Subcutaneous abdominal adipose tissue (tissue), 5 donors: ENCODE measurements at regions not wholly inside any gene's neighbourhood (a gene's known extent, or its start where the extent isn't known, plus 50 kb on each side); places are given as distances from the start of the nearest gene placed in this dataset.
A peak's percentile ranks its signal among the peaks of the same experiment; 100 is the strongest.
"Not testable (repeated sequence)": the region's sequence is repeated elsewhere in the genome, so short reads cannot be mapped to it uniquely, and the experiment has no call there.

Source experiments
- H3K27ac ChIP-seq: one replicate; pipeline ENCODE4 v1.7.0; 2013; ENCODE audit warnings: low read depth, mild to moderate bottlenecking, inconsistent platforms, low read length, moderate library complexity
- H3K27me3 ChIP-seq, 5 donors: one replicate each; pipeline ENCODE4 v1.7.0; 2013; ENCODE audit warnings: low read length in 5 of 5, inconsistent platforms in 1 of 5; ENCODE audit not compliant: control insufficient read depth in 5 of 5, insufficient read depth in 4 of 5
- H3K36me3 ChIP-seq, 5 donors: one replicate each; pipeline ENCODE4 v1.7.0; 2013; ENCODE audit warnings: low read length in 5 of 5; ENCODE audit not compliant: control insufficient read depth in 5 of 5, insufficient read depth in 5 of 5
- H3K4me1 ChIP-seq, 5 donors: one replicate each; pipeline ENCODE4 v1.7.0; 2013; ENCODE audit warnings: low read length in 5 of 5, mild to moderate bottlenecking in 3 of 5, moderate library complexity in 1 of 5; ENCODE audit not compliant: control insufficient read depth in 5 of 5, insufficient read depth in 5 of 5
- H3K4me3 ChIP-seq, 5 donors: one replicate each; pipeline ENCODE4 v1.7.0; 2013; ENCODE audit warnings: low read length in 5 of 5, low read depth in 1 of 5
- H3K9ac ChIP-seq, 5 donors: one replicate each; pipeline ENCODE4 v1.7.0; 2013; ENCODE audit warnings: low read length in 5 of 5, mild to moderate bottlenecking in 4 of 5, moderate library complexity in 3 of 5
- H3K9me3 ChIP-seq, 5 donors: one replicate each; pipeline ENCODE4 v1.7.0; 2013; ENCODE audit warnings: low read length in 5 of 5; ENCODE audit not compliant: control insufficient read depth in 5 of 5
- donor health status: healthy.
- donor health status: healthy.
- donor health status: healthy.
- donor health status: healthy.
- donor health status: healthy.

GRCh38 chr22:26768952-26769351, 111.6 kb downstream of the MIAT start:
- H3K36me3 ChIP-seq, result peaks cover 0 to 5% (median 0%) of the 10 kb centered on the region in 5 donors
- H3K27me3 ChIP-seq, result no peaks in the 10 kb centered on the region
- H3K9ac ChIP-seq, result no peak overlapping the region
- H3K4me1 ChIP-seq, result peaks cover 0 to 7% (median 0%) of the 10 kb centered on the region in 5 donors
- H3K4me3 ChIP-seq, result no peak overlapping the region
- H3K9me3 ChIP-seq, result peaks cover 0 to 5% (median 0%) of the 10 kb centered on the region in 5 donors
- no peak overlapping the region for H3K27ac ChIP-seq

GRCh38 chr22:26769663-26770062, 112.3 kb downstream of the MIAT start:
- H3K36me3 ChIP-seq, result peaks cover 0 to 5% (median 2%) of the 10 kb centered on the region in 5 donors
- no peak overlapping the region for H3K9ac ChIP-seq
- no peaks in the 10 kb centered on the region for H3K27me3 ChIP-seq
- peaks cover 0 to 7% (median 0%) of the 10 kb centered on the region in 5 donors for H3K4me1 ChIP-seq
- no peak overlapping the region for H3K4me3 ChIP-seq
- peaks cover 0 to 5% (median 0%) of the 10 kb centered on the region in 5 donors for H3K9me3 ChIP-seq
- no peak overlapping the region for H3K27ac ChIP-seq

- Histone ChIP-seq H3K27ac (no peak overlapping the region), H3K4me1 (peaks cover 0 to 7% (median 0%) of the 10 kb centered on the region in 5 donors), H3K9me3 (peaks cover 0 to 7% (median 5%) of the 10 kb centered on the region in 5 donors), H3K27me3 (no peaks in the 10 kb centered on the region), H3K36me3 (peaks cover 0 to 5% (median 3%) of the 10 kb centered on the region in 5 donors), H3K4me3 (no peak overlapping the region), H3K9ac (no peak overlapping the region)
Observed at GRCh38 chr22:26770624-26771023, 113.2 kb downstream of the MIAT start.

GRCh38 chr22:26773054-26773453, 115.7 kb downstream of the MIAT start:
- not testable (repeated sequence) for H3K27ac ChIP-seq, H3K4me3 ChIP-seq, H3K27me3 ChIP-seq, H3K9ac ChIP-seq
- H3K9me3 ChIP-seq, result peaks cover 0 to 12% (median 3%) of the 10 kb centered on the region in 5 donors
- peaks cover 0 to 15% (median 0%) of the 10 kb centered on the region in 5 donors for H3K36me3 ChIP-seq
- H3K4me1 ChIP-seq, result peaks cover 0 to 15% (median 12%) of the 10 kb centered on the region in 5 donors

GRCh38 chr22:26775394-26775793, 118.0 kb downstream of the MIAT start:
- Histone ChIP-seq H3K4me3 (no peak overlapping the region), H3K9me3 (peaks cover 0 to 18% (median 3%) of the 10 kb centered on the region in 5 donors), H3K27ac (no peak overlapping the region), H3K27me3 (no peaks in the 10 kb centered on the region), H3K36me3 (peaks cover 0 to 31% (median 16%) of the 10 kb centered on the region in 5 donors), H3K4me1 (peaks cover 0 to 16% (median 12%) of the 10 kb centered on the region in 5 donors), H3K9ac (no peak overlapping the region)

- Histone ChIP-seq H3K27me3 (no peaks in the 10 kb centered on the region), H3K36me3 (peaks cover 0 to 43% (median 20%) of the 10 kb centered on the region in 5 donors), H3K9ac (peak overlapping the region in 1 of 5 donors; percentile 13), H3K4me3 (no peak overlapping the region), H3K9me3 (peaks cover 0 to 18% (median 3%) of the 10 kb centered on the region in 5 donors), H3K4me1 (peaks cover 0 to 18% (median 12%) of the 10 kb centered on the region in 5 donors), H3K27ac (no peak overlapping the region)
Observed at GRCh38 chr22:26777156-26777801, 119.9 kb downstream of the MIAT start.

- Histone ChIP-seq H3K9ac (no peak overlapping the region), H3K4me3 (no peak overlapping the region), H3K4me1 (peaks cover 0 to 18% (median 12%) of the 10 kb centered on the region in 5 donors), H3K36me3 (peaks cover 0 to 51% (median 20%) of the 10 kb centered on the region in 5 donors), H3K27me3 (no peaks in the 10 kb centered on the region), H3K9me3 (peaks cover 0 to 18% (median 3%) of the 10 kb centered on the region in 5 donors), H3K27ac (no peak overlapping the region)
Observed at GRCh38 chr22:26778372-26778771, 121.0 kb downstream of the MIAT start.

GRCh38 chr22:26779108-26779507, 121.7 kb downstream of the MIAT start:
- Histone ChIP-seq H3K27ac (no peak overlapping the region), H3K36me3 (peaks cover 0 to 53% (median 19%) of the 10 kb centered on the region in 5 donors), H3K9me3 (peaks cover 0 to 18% (median 3%) of the 10 kb centered on the region in 5 donors), H3K9ac (no peak overlapping the region), H3K27me3 (no peaks in the 10 kb centered on the region), H3K4me3 (no peak overlapping the region), H3K4me1 (peaks cover 0 to 18% (median 12%) of the 10 kb centered on the region in 5 donors)

- Histone ChIP-seq H3K4me1 (peaks cover 0 to 18% (median 12%) of the 10 kb centered on the region in 5 donors), H3K27me3 (no peaks in the 10 kb centered on the region), H3K4me3 (no peak overlapping the region), H3K27ac (no peak overlapping the region), H3K9me3 (peaks cover 0 to 18% (median 3%) of the 10 kb centered on the region in 5 donors), H3K36me3 (peaks cover 0 to 57% (median 17%) of the 10 kb centered on the region in 5 donors), H3K9ac (no peak overlapping the region)
Observed at GRCh38 chr22:26779929-26780328, 122.5 kb downstream of the MIAT start.

- no peak overlapping the region for H3K4me3 ChIP-seq
- no peak overlapping the region for H3K27ac ChIP-seq
- peaks cover 0 to 57% (median 17%) of the 10 kb centered on the region in 5 donors for H3K36me3 ChIP-seq
- no peak overlapping the region for H3K9ac ChIP-seq
- H3K27me3 ChIP-seq, result no peaks in the 10 kb centered on the region
- H3K4me1 ChIP-seq, result peaks cover 0 to 18% (median 12%) of the 10 kb centered on the region in 5 donors
- H3K9me3 ChIP-seq, result peaks cover 0 to 14% (median 3%) of the 10 kb centered on the region in 5 donors
Observed at GRCh38 chr22:26780521-26780920, 123.1 kb downstream of the MIAT start.
